ENCODE measurements at regions not wholly inside any gene's neighbourhood (a gene's known extent, or its start where the extent isn't known, plus 50 kb on each side); places are given as distances from the start of the nearest gene placed in this dataset.

DNA sequence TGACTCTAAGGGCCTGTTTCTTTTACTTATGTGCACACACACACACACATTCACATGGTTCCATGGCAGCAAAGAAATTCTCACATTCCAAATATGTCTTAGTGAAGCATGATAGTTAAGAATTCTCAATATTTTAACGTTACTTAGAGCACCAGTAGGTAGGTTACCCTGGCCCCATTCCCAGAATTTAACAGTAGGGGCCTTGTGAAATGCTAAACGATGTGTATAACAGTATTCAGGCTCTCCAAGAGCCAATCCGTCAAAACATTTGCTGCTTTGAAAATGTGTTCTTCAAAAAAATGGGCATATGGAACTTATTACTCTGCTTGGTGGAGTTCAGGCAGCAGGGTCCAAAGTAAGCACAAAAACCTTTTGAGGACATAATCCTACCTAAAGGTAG, 93.7 kb upstream of the DAB2 start:
- DNase-seq = no peak
- H2AFZ ChIP-seq (ENCODE audit: low read length) = no peak overlapping the region
- H3K27ac ChIP-seq (ENCODE audit: low read length) = no peak overlapping the region
- H3K27me3 ChIP-seq (replicated peaks; ENCODE audit: insufficient read depth, low read length) = no peaks in the 10 kb centered on the region
- TF ChIP-seq, protein P1, sequence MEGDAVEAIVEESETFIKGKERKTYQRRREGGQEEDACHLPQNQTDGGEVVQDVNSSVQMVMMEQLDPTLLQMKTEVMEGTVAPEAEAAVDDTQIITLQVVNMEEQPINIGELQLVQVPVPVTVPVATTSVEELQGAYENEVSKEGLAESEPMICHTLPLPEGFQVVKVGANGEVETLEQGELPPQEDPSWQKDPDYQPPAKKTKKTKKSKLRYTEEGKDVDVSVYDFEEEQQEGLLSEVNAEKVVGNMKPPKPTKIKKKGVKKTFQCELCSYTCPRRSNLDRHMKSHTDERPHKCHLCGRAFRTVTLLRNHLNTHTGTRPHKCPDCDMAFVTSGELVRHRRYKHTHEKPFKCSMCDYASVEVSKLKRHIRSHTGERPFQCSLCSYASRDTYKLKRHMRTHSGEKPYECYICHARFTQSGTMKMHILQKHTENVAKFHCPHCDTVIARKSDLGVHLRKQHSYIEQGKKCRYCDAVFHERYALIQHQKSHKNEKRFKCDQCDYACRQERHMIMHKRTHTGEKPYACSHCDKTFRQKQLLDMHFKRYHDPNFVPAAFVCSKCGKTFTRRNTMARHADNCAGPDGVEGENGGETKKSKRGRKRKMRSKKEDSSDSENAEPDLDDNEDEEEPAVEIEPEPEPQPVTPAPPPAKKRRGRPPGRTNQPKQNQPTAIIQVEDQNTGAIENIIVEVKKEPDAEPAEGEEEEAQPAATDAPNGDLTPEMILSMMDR (IDR thresholded peaks at IDR 0.05; ENCODE audit: low read length) = no peak
- TF ChIP-seq EZH2phosphoT487 (IDR thresholded peaks at IDR 0.05; ENCODE audit: low read length) (no peak), EZH2 (optimal IDR thresholded peaks at IDR 0.05; ENCODE audit: low read depth, low read length) (no peak)
- no peaks in the 10 kb centered on the region for H3K36me3 ChIP-seq (replicated peaks; ENCODE audit: insufficient read depth, low read length)
- H3K4me1 ChIP-seq (ENCODE audit: low read length) = peaks cover 28% of the 10 kb centered on the region
- H3K4me2 ChIP-seq (ENCODE audit: low read depth, low read length) = no peak overlapping the region
- H4K20me1 ChIP-seq (ENCODE audit: insufficient read depth, low read length) = no peaks in the 10 kb centered on the region
- H3K79me2 ChIP-seq (ENCODE audit: low read length) = no peaks in the 10 kb centered on the region
- H3K9me2 ChIP-seq (replicated peaks; ENCODE audit: insufficient read depth, low read length) = no peaks in the 10 kb centered on the region
- H3K9me3 ChIP-seq (replicated peaks; ENCODE audit: insufficient read depth, low read length) = no peaks in the 10 kb centered on the region
- H3K4me3 ChIP-seq (ENCODE audit: low read length) = no peak overlapping the region
- H3F3A ChIP-seq (ENCODE audit: insufficient read depth, low read length) = peaks cover 11% of the 10 kb centered on the region; the same call in 1 of the 2 replicates
- H3K9ac ChIP-seq (ENCODE audit: low read length) = no peak overlapping the region

- Histone ChIP-seq H3K36me3 (replicated peaks; ENCODE audit: insufficient read depth, low read length) (no peaks in the 10 kb centered on the region), H3K27ac (ENCODE audit: low read length) (no peak overlapping the region)
These were observed 93.0 kb upstream of the DAB2 start for GRCh38 chr5:39517800-39518199.

GRCh38 chr5:39515881-39516280, 91.1 kb upstream of the DAB2 start:
- H4K20me1 ChIP-seq (ENCODE audit: insufficient read depth, low read length) = no peaks in the 10 kb centered on the region
- H3F3A ChIP-seq (ENCODE audit: insufficient read depth, low read length) = no peaks in the 10 kb centered on the region; the same call in 1 of the 2 replicates
- TF ChIP-seq, protein P1 (IDR thresholded peaks at IDR 0.05; ENCODE audit: low read length) = no peak
- no peak for TF ChIP-seq EZH2 (optimal IDR thresholded peaks at IDR 0.05; ENCODE audit: low read depth, low read length)
- no peak for TF ChIP-seq EZH2phosphoT487 (IDR thresholded peaks at IDR 0.05; ENCODE audit: low read length)
- no peak overlapping the region for H3K27ac ChIP-seq (ENCODE audit: low read length)
- no peaks in the 10 kb centered on the region for H3K9me2 ChIP-seq (replicated peaks; ENCODE audit: insufficient read depth, low read length)
- no peak overlapping the region for H3K4me2 ChIP-seq (ENCODE audit: low read depth, low read length)
- H3K27me3 ChIP-seq (replicated peaks; ENCODE audit: insufficient read depth, low read length) = no peaks in the 10 kb centered on the region
- no peak overlapping the region for H3K4me3 ChIP-seq (ENCODE audit: low read length)
- DNase-seq = no peak
- no peak overlapping the region for H2AFZ ChIP-seq (ENCODE audit: low read length)
- H3K9ac ChIP-seq (ENCODE audit: low read length) = no peak overlapping the region
- H3K36me3 ChIP-seq (replicated peaks; ENCODE audit: insufficient read depth, low read length) = no peaks in the 10 kb centered on the region
- no peaks in the 10 kb centered on the region for H3K79me2 ChIP-seq (ENCODE audit: low read length)
- no peaks in the 10 kb centered on the region for H3K9me3 ChIP-seq (replicated peaks; ENCODE audit: insufficient read depth, low read length)
- H3K4me1 ChIP-seq (ENCODE audit: low read length) = peaks cover 10% of the 10 kb centered on the region

More at GRCh38 chr5:39517800-39518199, 93.0 kb upstream of the DAB2 start:
- H3K4me2 ChIP-seq (ENCODE audit: low read depth, low read length) = no peak overlapping the region
- no peak overlapping the region for H2AFZ ChIP-seq (ENCODE audit: low read length)
- H3K27me3 ChIP-seq (replicated peaks; ENCODE audit: insufficient read depth, low read length) = no peaks in the 10 kb centered on the region
- H3K9me3 ChIP-seq (replicated peaks; ENCODE audit: insufficient read depth, low read length) = no peaks in the 10 kb centered on the region
- no peaks in the 10 kb centered on the region for H4K20me1 ChIP-seq (ENCODE audit: insufficient read depth, low read length)
- H3K4me1 ChIP-seq (ENCODE audit: low read length) = peaks cover 28% of the 10 kb centered on the region
- no peak overlapping the region for H3K4me3 ChIP-seq (ENCODE audit: low read length)
- DNase-seq = no peak
- TF ChIP-seq EZH2phosphoT487 (IDR thresholded peaks at IDR 0.05; ENCODE audit: low read length) = no peak
- TF ChIP-seq, protein P1 (IDR thresholded peaks at IDR 0.05; ENCODE audit: low read length) = no peak
- no peak for TF ChIP-seq EZH2 (optimal IDR thresholded peaks at IDR 0.05; ENCODE audit: low read depth, low read length)
- no peaks in the 10 kb centered on the region for H3K79me2 ChIP-seq (ENCODE audit: low read length)
- peaks cover 11% of the 10 kb centered on the region; the same call in 1 of the 2 replicates for H3F3A ChIP-seq (ENCODE audit: insufficient read depth, low read length)
- no peak overlapping the region for H3K9ac ChIP-seq (ENCODE audit: low read length)
- H3K9me2 ChIP-seq (replicated peaks; ENCODE audit: insufficient read depth, low read length) = no peaks in the 10 kb centered on the region

Measured in MM.1S (cell line).